Stomach (tissue), 8 donors: ENCODE measurements at regions not wholly inside any gene's neighbourhood (a gene's known extent, or its start where the extent isn't known, plus 50 kb on each side); places are given as distances from the start of the nearest gene placed in this dataset.

ENCODE experiments used
- DNase-seq, 2 donors: peaks; one replicate each; pipeline versions ENCODE4 v3.0.0 to v3.0.0-alpha.2; 2013 to 2019
- H3K27ac ChIP-seq, 5 donors: fragments of 200-600 bp in 4 of 5; sonication (generic) in 4 of 5; one replicate each; pipeline ENCODE4 v1.5.1; 2013 to 2019; ENCODE audit warnings: mild to moderate bottlenecking in 1 of 5, moderate library complexity in 1 of 5
- H3K27me3 ChIP-seq, 3 donors: fragments of 200-600 bp; sonication (generic); one replicate each; pipeline ENCODE4 v1.5.1; 2017 to 2019; ENCODE audit warnings: mixed run types in 1 of 3
- H3K36me3 ChIP-seq, 4 donors: fragments of 200-600 bp; sonication (generic); 1 replicate in 3 of 4; 2 replicates in 1 of 4; pipeline ENCODE4 v1.5.1; 2016 to 2019
- H3K4me1 ChIP-seq, 4 donors: fragments of 200-600 bp; sonication (generic); one replicate each; pipeline ENCODE4 v1.5.1; 2016 to 2019
- H3K4me3 ChIP-seq, 4 donors: fragments of 200-600 bp; sonication (generic) in 3 of 4; one replicate each; pipeline ENCODE4 v1.5.1; 2016 to 2019; ENCODE audit warnings: mild to moderate bottlenecking in 1 of 4
- H3K9me3 ChIP-seq, 4 donors: fragments of 200-600 bp; sonication (generic); one replicate each; pipeline ENCODE4 v1.5.1; 2016 to 2019
- EP300 ChIP-seq: sonication (generic); formaldehyde crosslinking; IDR thresholded peaks from one replicate; pipeline ENCODE4 v1.6.1; 2017; ENCODE audit warnings: antibody characterized with exemption
- POLR2A ChIP-seq, 4 donors: fragments of 450-650 bp; IDR thresholded peaks; one replicate each; pipeline ENCODE4 v1.6.1; 2016; ENCODE audit warnings: antibody characterized with exemption in 4 of 4, control low read depth in 2 of 4, mild to moderate bottlenecking in 1 of 4, moderate library complexity in 1 of 4
- POLR2AphosphoS5 ChIP-seq, 3 donors: sonication (generic); formaldehyde crosslinking; IDR thresholded peaks; one replicate each; pipeline ENCODE4 v1.6.1; 2016; ENCODE audit warnings: antibody characterized with exemption in 3 of 3
- WGBS, 5 donors: extraction: QIAGEN DNeasy Blood & Tissue Kit in 3 of 5; methylation state at CpG; one replicate each; pipeline versions ENCODE4 v1.1.5 to v1.1.7; 2013 to 2018; 5-methylcytosine and 5-hydroxymethylcytosine counted together
- intact Hi-C: fragments of 100-400 bp; cut with DNase I; formaldehyde crosslinking; loops from one replicate; pipeline ENCODE4 v1.15.1; 2023; ENCODE audit warnings: low total_unique reads
- TF ChIP-seq, protein P1 (sequence below), 7 experiments: fragments of 450-650 bp in 4 of 7; fragments of 200-600 bp in 3 of 7; sonication (generic) in 3 of 7; IDR thresholded peaks; one replicate each; pipeline ENCODE4 v1.5.1; 2016 to 2019; ENCODE audit warnings: antibody characterized with exemption in 7 of 7, control low read depth in 2 of 7, mild to moderate bottlenecking in 1 of 7
- donor health status: healthy with polysubstance abuse.
- donor health status: Bipolar disorder and iron deficiency.
- donor health status: healthy.

DNA sequence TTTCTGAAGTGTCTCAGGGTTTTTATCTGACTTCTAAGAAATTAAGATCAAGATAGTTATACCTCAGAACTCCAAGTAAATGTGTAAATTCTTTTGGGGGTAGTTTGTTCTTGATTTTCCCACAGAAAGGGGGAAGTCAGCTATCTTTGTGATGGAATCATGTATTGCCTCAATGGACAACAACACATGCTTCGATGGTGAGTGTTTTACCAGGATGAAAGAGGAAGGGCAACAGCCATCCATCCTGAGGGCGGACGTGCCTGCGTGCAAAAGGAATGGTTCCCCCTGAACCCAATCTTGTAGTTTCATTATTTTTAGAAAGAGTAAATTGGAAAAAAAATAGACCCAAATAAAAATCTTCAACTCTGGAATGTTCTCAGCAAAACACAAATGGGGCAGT lies 67.2 kb upstream of the ZPBP start:
- no peak for TF ChIP-seq POLR2AphosphoS5 (IDR thresholded peaks at IDR 0.05)
- TF ChIP-seq POLR2A (IDR thresholded peaks at IDR 0.05) = no peak
- no peak for TF ChIP-seq EP300
- TF ChIP-seq, protein P1, sequence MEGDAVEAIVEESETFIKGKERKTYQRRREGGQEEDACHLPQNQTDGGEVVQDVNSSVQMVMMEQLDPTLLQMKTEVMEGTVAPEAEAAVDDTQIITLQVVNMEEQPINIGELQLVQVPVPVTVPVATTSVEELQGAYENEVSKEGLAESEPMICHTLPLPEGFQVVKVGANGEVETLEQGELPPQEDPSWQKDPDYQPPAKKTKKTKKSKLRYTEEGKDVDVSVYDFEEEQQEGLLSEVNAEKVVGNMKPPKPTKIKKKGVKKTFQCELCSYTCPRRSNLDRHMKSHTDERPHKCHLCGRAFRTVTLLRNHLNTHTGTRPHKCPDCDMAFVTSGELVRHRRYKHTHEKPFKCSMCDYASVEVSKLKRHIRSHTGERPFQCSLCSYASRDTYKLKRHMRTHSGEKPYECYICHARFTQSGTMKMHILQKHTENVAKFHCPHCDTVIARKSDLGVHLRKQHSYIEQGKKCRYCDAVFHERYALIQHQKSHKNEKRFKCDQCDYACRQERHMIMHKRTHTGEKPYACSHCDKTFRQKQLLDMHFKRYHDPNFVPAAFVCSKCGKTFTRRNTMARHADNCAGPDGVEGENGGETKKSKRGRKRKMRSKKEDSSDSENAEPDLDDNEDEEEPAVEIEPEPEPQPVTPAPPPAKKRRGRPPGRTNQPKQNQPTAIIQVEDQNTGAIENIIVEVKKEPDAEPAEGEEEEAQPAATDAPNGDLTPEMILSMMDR (IDR thresholded peaks at IDR 0.05) = no peak
- 79 to 89% (median 87%) methylated on average over 4 of the region's 4 CpGs for WGBS, 5 donors
- no peaks in the 10 kb centered on the region for H3K9me3 ChIP-seq
- H3K4me3 ChIP-seq = no peak overlapping the region
- no peaks in the 10 kb centered on the region for H3K36me3 ChIP-seq
- peaks cover 0 to 7% (median 0%) of the 10 kb centered on the region in 3 donors for H3K27me3 ChIP-seq
- no peaks in the 10 kb centered on the region for H3K4me1 ChIP-seq
- DNase-seq = no peak
- H3K27ac ChIP-seq = no peak overlapping the region
- intact Hi-C loops = no loop called here

DNA sequence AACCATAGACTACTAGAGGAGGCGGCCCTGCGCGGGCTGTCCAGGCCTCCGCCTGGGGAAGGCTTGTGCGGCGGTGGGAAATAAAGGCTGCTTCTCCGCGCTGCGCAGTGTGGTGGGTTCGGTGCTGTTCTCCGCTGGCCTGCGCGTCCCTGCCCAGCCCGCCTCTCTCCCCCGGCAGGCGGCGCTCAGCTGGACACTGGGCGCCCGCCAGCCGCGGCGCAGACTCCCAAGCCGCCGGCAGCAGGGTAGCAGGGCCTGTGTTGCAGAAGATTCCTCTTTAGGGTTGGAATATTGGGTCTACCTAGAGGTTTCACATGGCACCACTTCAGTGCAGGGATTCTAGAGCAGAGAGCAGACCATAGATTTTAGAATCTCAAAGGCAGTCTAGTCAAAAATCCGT lies 66.1 kb upstream of the ZPBP start:
- WGBS, 5 donors = 88 to 93% (median 91%) methylated on average over 25 of the region's 25 CpGs
- intact Hi-C loops = no loop called here
- no peak for TF ChIP-seq EP300
- TF ChIP-seq POLR2AphosphoS5 (IDR thresholded peaks at IDR 0.05) = no peak
- TF ChIP-seq, protein P1 (IDR thresholded peaks at IDR 0.05) = no peak
- TF ChIP-seq POLR2A (IDR thresholded peaks at IDR 0.05) = no peak
- Histone ChIP-seq H3K4me3 (no peak overlapping the region), H3K27ac (no peak overlapping the region), H3K9me3 (no peaks in the 10 kb centered on the region), H3K27me3 (peaks cover 0 to 7% (median 0%) of the 10 kb centered on the region in 3 donors), H3K4me1 (no peaks in the 10 kb centered on the region), H3K36me3 (no peaks in the 10 kb centered on the region)
- no peak for DNase-seq

DNA sequence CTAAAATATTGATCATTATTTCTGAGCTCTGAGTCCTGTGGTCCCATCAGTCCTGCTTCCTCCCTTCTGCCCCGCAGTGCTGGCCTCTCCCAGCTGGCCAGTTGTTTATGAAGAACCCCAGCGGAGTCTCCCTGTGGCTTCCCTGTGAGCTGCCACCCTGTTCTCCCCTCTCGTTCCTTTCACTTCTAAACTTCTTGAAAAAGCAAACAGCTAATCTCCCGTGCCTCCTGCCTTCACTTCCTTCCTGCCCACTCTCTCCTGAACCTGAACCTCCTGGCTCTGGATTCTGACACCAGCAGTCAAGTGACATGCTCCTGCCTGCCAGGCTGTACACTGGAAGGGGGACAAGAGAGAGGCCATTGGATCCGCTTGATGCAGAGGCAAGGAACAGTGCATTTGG lies 63.7 kb upstream of the ZPBP start:
- Histone ChIP-seq H3K36me3 (no peaks in the 10 kb centered on the region), H3K27ac (no peak overlapping the region), H3K4me3 (no peak overlapping the region), H3K27me3 (peaks cover 0 to 7% (median 0%) of the 10 kb centered on the region in 3 donors), H3K4me1 (no peaks in the 10 kb centered on the region), H3K9me3 (no peaks in the 10 kb centered on the region)
- intact Hi-C loops = no loop called here
- no peak for DNase-seq
- TF ChIP-seq POLR2AphosphoS5 (IDR thresholded peaks at IDR 0.05) = no peak
- no peak for TF ChIP-seq POLR2A (IDR thresholded peaks at IDR 0.05)
- TF ChIP-seq, protein P1 (IDR thresholded peaks at IDR 0.05) = no peak
- TF ChIP-seq EP300 = no peak
- 32 to 50% (median 44%) methylated on average over 5 of the region's 5 CpGs for WGBS, 5 donors

DNA sequence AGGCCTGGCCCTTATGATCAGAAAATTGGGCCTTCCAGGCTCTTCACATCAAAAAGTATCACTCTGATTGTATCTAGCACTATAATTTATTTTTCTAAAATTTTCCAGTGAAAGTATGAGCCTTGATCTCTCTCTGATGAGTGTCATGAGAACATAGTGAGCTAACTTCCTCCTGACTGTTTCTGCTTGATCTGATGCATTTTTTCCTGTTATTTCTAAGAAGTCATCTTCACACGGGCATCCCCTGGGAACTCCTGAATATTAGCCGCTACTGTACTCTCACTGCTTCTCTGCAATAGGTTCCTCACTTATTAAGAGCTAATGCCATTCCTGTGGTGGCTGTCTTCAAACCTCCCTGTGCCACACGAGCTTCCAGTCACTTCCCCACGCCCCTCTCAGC lies 63.1 kb upstream of the ZPBP start:
- Histone ChIP-seq H3K4me3 (no peak overlapping the region), H3K36me3 (no peaks in the 10 kb centered on the region), H3K9me3 (no peaks in the 10 kb centered on the region), H3K27me3 (peaks cover 0 to 7% (median 0%) of the 10 kb centered on the region in 3 donors), H3K4me1 (no peaks in the 10 kb centered on the region), H3K27ac (no peak overlapping the region)
- intact Hi-C loops = no loop called here
- WGBS, 5 donors = 59 to 70% (median 68%) methylated on average over 4 of the region's 4 CpGs
- no peak for TF ChIP-seq POLR2A (IDR thresholded peaks at IDR 0.05)
- TF ChIP-seq, protein P1 (IDR thresholded peaks at IDR 0.05) = no peak
- TF ChIP-seq POLR2AphosphoS5 (IDR thresholded peaks at IDR 0.05) = no peak
- no peak for TF ChIP-seq EP300
- no peak for DNase-seq
